ENCODE measurements at regions not wholly inside any gene's neighbourhood (a gene's known extent, or its start where the extent isn't known, plus 50 kb on each side); places are given as distances from the start of the nearest gene placed in this dataset.

GRCh38 chr11:95418916-95419315, 187.9 kb upstream of the SESN3 start:
- Histone ChIP-seq H3K27ac (no peak overlapping the region), H3K4me3 (no peak overlapping the region), H3K36me3 (no peaks in the 10 kb centered on the region), H3K9me3 (no peaks in the 10 kb centered on the region), H3K4me1 (no peaks in the 10 kb centered on the region), H3K27me3 (no peaks in the 10 kb centered on the region)
- DNase-seq = no peak
- TF ChIP-seq POLR2A (IDR thresholded peaks at IDR 0.05) = no peak
- TF ChIP-seq, protein P1, sequence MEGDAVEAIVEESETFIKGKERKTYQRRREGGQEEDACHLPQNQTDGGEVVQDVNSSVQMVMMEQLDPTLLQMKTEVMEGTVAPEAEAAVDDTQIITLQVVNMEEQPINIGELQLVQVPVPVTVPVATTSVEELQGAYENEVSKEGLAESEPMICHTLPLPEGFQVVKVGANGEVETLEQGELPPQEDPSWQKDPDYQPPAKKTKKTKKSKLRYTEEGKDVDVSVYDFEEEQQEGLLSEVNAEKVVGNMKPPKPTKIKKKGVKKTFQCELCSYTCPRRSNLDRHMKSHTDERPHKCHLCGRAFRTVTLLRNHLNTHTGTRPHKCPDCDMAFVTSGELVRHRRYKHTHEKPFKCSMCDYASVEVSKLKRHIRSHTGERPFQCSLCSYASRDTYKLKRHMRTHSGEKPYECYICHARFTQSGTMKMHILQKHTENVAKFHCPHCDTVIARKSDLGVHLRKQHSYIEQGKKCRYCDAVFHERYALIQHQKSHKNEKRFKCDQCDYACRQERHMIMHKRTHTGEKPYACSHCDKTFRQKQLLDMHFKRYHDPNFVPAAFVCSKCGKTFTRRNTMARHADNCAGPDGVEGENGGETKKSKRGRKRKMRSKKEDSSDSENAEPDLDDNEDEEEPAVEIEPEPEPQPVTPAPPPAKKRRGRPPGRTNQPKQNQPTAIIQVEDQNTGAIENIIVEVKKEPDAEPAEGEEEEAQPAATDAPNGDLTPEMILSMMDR (IDR thresholded peaks at IDR 0.05) = no peak
- ATAC-seq = no peak
- intact Hi-C loops (cut with DNase I) = no loop called here
- WGBS (ENCODE audit: insufficient coverage, low coverage, low lambda C conversion rate, missing lambda C conversion rate) = 90% methylated on average over 1 of the region's 1 CpG

DNA sequence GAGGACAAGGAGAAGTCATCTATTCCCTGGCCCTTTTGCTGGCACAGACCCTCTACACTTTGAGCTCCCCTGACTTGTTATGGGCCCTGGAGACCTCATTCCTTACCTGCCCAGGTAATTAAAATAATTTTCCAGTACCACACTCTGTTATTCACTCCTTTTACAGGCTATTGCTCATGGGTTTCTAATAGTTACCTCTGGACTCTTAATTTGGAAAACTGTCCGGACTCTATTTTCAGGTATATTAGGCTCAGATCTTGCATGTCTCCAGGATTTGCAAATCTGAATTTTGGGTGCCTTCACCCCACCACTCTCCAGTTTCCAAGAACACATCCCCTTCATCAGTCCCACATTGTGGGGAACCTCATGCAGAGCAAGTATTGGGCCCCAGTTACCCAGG, 186.8 kb upstream of the SESN3 start:
- intact Hi-C loops (cut with DNase I) = no loop called here
- H3K9me3 ChIP-seq = no peaks in the 10 kb centered on the region
- no peaks in the 10 kb centered on the region for H3K4me1 ChIP-seq
- H3K27me3 ChIP-seq = no peaks in the 10 kb centered on the region
- DNase-seq = no peak
- WGBS (ENCODE audit: insufficient coverage, low coverage, low lambda C conversion rate, missing lambda C conversion rate) = 100% methylated on average over 1 of the region's 1 CpG
- ATAC-seq = no peak
- H3K36me3 ChIP-seq = no peaks in the 10 kb centered on the region
- no peak for TF ChIP-seq POLR2A (IDR thresholded peaks at IDR 0.05)
- TF ChIP-seq, protein P1 (IDR thresholded peaks at IDR 0.05) = no peak
- H3K27ac ChIP-seq = no peak overlapping the region
- H3K4me3 ChIP-seq = no peak overlapping the region

- H3K4me3 ChIP-seq = no peak overlapping the region
- WGBS (ENCODE audit: insufficient coverage, low coverage, low lambda C conversion rate, missing lambda C conversion rate) = 20% methylated on average over 1 of the region's 3 CpGs
- H3K4me1 ChIP-seq = no peaks in the 10 kb centered on the region
- intact Hi-C loops (cut with DNase I) = no loop called here
- DNase-seq = no peak
- H3K36me3 ChIP-seq = no peaks in the 10 kb centered on the region
- TF ChIP-seq, protein P1 (IDR thresholded peaks at IDR 0.05) = no peak
- no peak for TF ChIP-seq POLR2A (IDR thresholded peaks at IDR 0.05)
- H3K27me3 ChIP-seq = no peaks in the 10 kb centered on the region
- no peak for ATAC-seq
- H3K27ac ChIP-seq = no peak overlapping the region
- H3K9me3 ChIP-seq = no peaks in the 10 kb centered on the region
These were observed 184.9 kb upstream of the SESN3 start for GRCh38 chr11:95415837-95416304.

- DNase-seq (no peak), ATAC-seq (no peak)
- WGBS (ENCODE audit: insufficient coverage, low coverage, low lambda C conversion rate, missing lambda C conversion rate) = 63% methylated on average over 2 of the region's 2 CpGs
- Histone ChIP-seq H3K27ac (no peak overlapping the region), H3K4me3 (no peak overlapping the region), H3K36me3 (no peaks in the 10 kb centered on the region), H3K27me3 (no peaks in the 10 kb centered on the region), H3K9me3 (no peaks in the 10 kb centered on the region), H3K4me1 (no peaks in the 10 kb centered on the region)
- intact Hi-C loops (cut with DNase I) = no loop called here
- TF ChIP-seq POLR2A (IDR thresholded peaks at IDR 0.05) = no peak
- TF ChIP-seq, protein P1 (IDR thresholded peaks at IDR 0.05) = no peak
These were observed 183.2 kb upstream of the SESN3 start for GRCh38 chr11:95414217-95414616.

DNA sequence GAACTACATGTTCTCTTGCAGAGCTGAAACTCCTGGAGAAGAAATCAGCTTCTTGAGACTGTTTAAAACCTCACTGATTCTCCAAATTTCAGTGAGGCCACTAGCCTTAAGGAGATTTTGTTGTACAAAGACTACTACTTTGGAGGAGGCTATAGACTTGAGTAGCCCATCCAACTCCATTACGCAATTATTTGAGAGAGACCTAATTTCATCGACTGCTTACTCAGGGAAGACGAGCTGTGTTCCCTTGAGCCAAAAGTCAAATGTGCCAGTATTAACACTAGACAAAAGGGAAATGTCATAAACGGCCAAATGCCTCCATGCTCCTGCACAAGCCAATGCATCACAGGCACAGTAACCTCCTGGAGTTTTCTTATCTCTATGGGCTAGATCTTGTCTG, 182.8 kb upstream of the SESN3 start:
- intact Hi-C loops (cut with DNase I) = no loop called here
- H3K36me3 ChIP-seq = no peaks in the 10 kb centered on the region
- no peak for ATAC-seq
- 56% methylated on average over 4 of the region's 4 CpGs for WGBS (ENCODE audit: insufficient coverage, low coverage, low lambda C conversion rate, missing lambda C conversion rate)
- no peak overlapping the region for H3K4me3 ChIP-seq
- no peaks in the 10 kb centered on the region for H3K27me3 ChIP-seq
- H3K9me3 ChIP-seq = no peaks in the 10 kb centered on the region
- no peak overlapping the region for H3K27ac ChIP-seq
- no peak for TF ChIP-seq POLR2A (IDR thresholded peaks at IDR 0.05)
- TF ChIP-seq, protein P1 (IDR thresholded peaks at IDR 0.05) = no peak
- DNase-seq = no peak
- H3K4me1 ChIP-seq = no peaks in the 10 kb centered on the region

Data from right lobe of liver (tissue), 6 donors.